H9 (cell line): ENCODE measurements at regions not wholly inside any gene's neighbourhood (a gene's known extent, or its start where the extent isn't known, plus 50 kb on each side); places are given as distances from the start of the nearest gene placed in this dataset.
A peak's percentile ranks its signal among the peaks of the same experiment; 100 is the strongest.

Experiments used
- DNase-seq: peaks from one replicate; pipeline ENCODE4 v3.0.0-alpha.2; 2017
- H2AFZ ChIP-seq: one replicate; pipeline ENCODE4 v1.6.1; 2013; ENCODE audit warnings: mild to moderate bottlenecking, low read length, control low read depth, moderate library complexity
- H2AK5ac ChIP-seq: 2 replicates; pipeline ENCODE4 v1.6.1; 2013; ENCODE audit warnings: low read length, control low read depth, mixed read lengths; ENCODE audit not compliant: insufficient read length
- H2BK120ac ChIP-seq: one replicate; pipeline ENCODE4 v1.6.1; 2013; ENCODE audit warnings: low read depth, mild to moderate bottlenecking, low read length, control low read depth, inconsistent platforms; ENCODE audit not compliant: poor library complexity, severe bottlenecking
- H2BK12ac ChIP-seq: 2 replicates; pipeline ENCODE4 v1.6.1; 2013; ENCODE audit warnings: low read length, control low read depth, mixed read lengths, low read depth; ENCODE audit not compliant: insufficient read length
- H2BK15ac ChIP-seq: 2 replicates; pipeline ENCODE4 v1.6.1; 2013; ENCODE audit warnings: low read depth, low read length, control low read depth
- H2BK20ac ChIP-seq: one replicate; pipeline ENCODE4 v1.6.1; 2013; ENCODE audit warnings: low read depth, mild to moderate bottlenecking, low read length, control low read depth, inconsistent platforms; ENCODE audit not compliant: poor library complexity, severe bottlenecking
- H2BK5ac ChIP-seq: 2 replicates; pipeline ENCODE4 v1.6.1; 2013; ENCODE audit warnings: low read length, control low read depth, mixed read lengths; ENCODE audit not compliant: insufficient read length
- H3K14ac ChIP-seq: 2 replicates; pipeline ENCODE4 v1.6.1; 2013; ENCODE audit warnings: low read length, control low read depth; ENCODE audit not compliant: insufficient read depth
- H3K18ac ChIP-seq: 2 replicates; pipeline ENCODE4 v1.6.1; 2013; ENCODE audit warnings: low read depth, mild to moderate bottlenecking, mixed read lengths, low read length, control low read depth; ENCODE audit not compliant: insufficient read length
- H3K23ac ChIP-seq: 2 replicates; pipeline ENCODE4 v1.6.1; 2013; ENCODE audit warnings: low read length, control low read depth, mixed read lengths, low read depth; ENCODE audit not compliant: insufficient read length
- H3K23me2 ChIP-seq: 2 replicates; pipeline ENCODE4 v1.6.1; 2013; ENCODE audit warnings: low read depth, mild to moderate bottlenecking, mixed read lengths, low read length, control low read depth; ENCODE audit not compliant: insufficient read length, poor library complexity, severe bottlenecking
- H3K27ac ChIP-seq: 2 replicates; pipeline ENCODE4 v1.5.1; 2013; ENCODE audit warnings: low read length, control low read depth, mixed read lengths, low read depth; ENCODE audit not compliant: insufficient read length
- H3K27me3 ChIP-seq: 2 replicates; pipeline ENCODE4 v1.6.1; 2013; ENCODE audit warnings: low read length, control low read depth, inconsistent platforms; ENCODE audit not compliant: insufficient read depth
- H3K4ac ChIP-seq: 2 replicates; pipeline ENCODE4 v1.6.1; 2013; ENCODE audit warnings: low read depth, mild to moderate bottlenecking, control low read depth, inconsistent platforms, low read length, moderate library complexity
- H3K4me1 ChIP-seq: 2 replicates; pipeline ENCODE4 v1.6.1; 2013; ENCODE audit warnings: low read length, control low read depth, inconsistent platforms; ENCODE audit not compliant: insufficient read depth
- H3K4me2 ChIP-seq: 2 replicates; pipeline ENCODE4 v1.6.1; 2013; ENCODE audit warnings: low read length, control low read depth, mixed read lengths; ENCODE audit not compliant: insufficient read length, insufficient read depth
- H3K56ac ChIP-seq: 2 replicates; pipeline ENCODE4 v1.6.1; 2013; ENCODE audit warnings: low read depth, mild to moderate bottlenecking, mixed read lengths, low read length, control low read depth; ENCODE audit not compliant: insufficient read length
- H3K79me1 ChIP-seq: 2 replicates; pipeline ENCODE4 v1.6.1; 2013; ENCODE audit warnings: low read depth, mild to moderate bottlenecking, moderate library complexity, low read length, control low read depth, inconsistent platforms; ENCODE audit not compliant: insufficient read depth, poor library complexity, severe bottlenecking
- H3K79me2 ChIP-seq: 2 replicates; pipeline ENCODE4 v1.6.1; 2013; ENCODE audit warnings: low read length, control low read depth, inconsistent platforms; ENCODE audit not compliant: insufficient read depth
- H3K9ac ChIP-seq: 2 replicates; pipeline ENCODE4 v1.6.1; 2013; ENCODE audit warnings: low read length, control low read depth, mixed read lengths; ENCODE audit not compliant: insufficient read length; ENCODE audit errors: extremely low read depth
- H3K9me3 ChIP-seq: one replicate; pipeline ENCODE4 v1.6.1; 2013; ENCODE audit warnings: low read depth, low read length, inconsistent platforms; ENCODE audit not compliant: control insufficient read depth
- H3T11ph ChIP-seq: one replicate; pipeline ENCODE4 v1.6.1; 2013; ENCODE audit warnings: mild to moderate bottlenecking, low read length, control low read depth, inconsistent platforms
- H4K20me1 ChIP-seq: one replicate; pipeline ENCODE4 v1.6.1; 2013; ENCODE audit not compliant: control insufficient read depth, insufficient read length, insufficient read depth
- H4K5ac ChIP-seq: 2 replicates; pipeline ENCODE4 v1.6.1; 2013; ENCODE audit warnings: low read depth, mild to moderate bottlenecking, mixed read lengths, low read length, control low read depth; ENCODE audit not compliant: insufficient read length
- H4K8ac ChIP-seq: replicated peaks from 2 replicates; pipeline ENCODE4 v1.6.1; 2013; ENCODE audit warnings: low read length, control low read depth, mixed read lengths, low read depth; ENCODE audit not compliant: insufficient read length
- H4K91ac ChIP-seq: 2 replicates; pipeline ENCODE4 v1.6.1; 2013; ENCODE audit warnings: low read depth, mild to moderate bottlenecking, moderate library complexity, mixed read lengths, low read length, control low read depth; ENCODE audit not compliant: insufficient read length
- H3K27ac Mint-ChIP-seq, 3 experiments: 2 replicates in 2 of 3; 3 replicates in 1 of 3; pipeline ENCODE4 v1.8.0; 2020 to 2021; ENCODE audit warnings: mixed read lengths in 3 of 3, mild to moderate bottlenecking in 1 of 3, moderate library complexity in 1 of 3
- H3K27me3 Mint-ChIP-seq: 2 replicates; pipeline ENCODE4 v1.8.0; 2021; ENCODE audit warnings: low read depth, mild to moderate bottlenecking, moderate library complexity, mixed read lengths
- H3K36me3 Mint-ChIP-seq, 3 experiments: 2 replicates in 2 of 3; 3 replicates in 1 of 3; pipeline ENCODE4 v1.8.0; 2020 to 2021; ENCODE audit warnings: low read depth in 3 of 3, mixed read lengths in 3 of 3; ENCODE audit not compliant: insufficient read depth in 1 of 3
- H3K4me1 Mint-ChIP-seq, 2 experiments: 2 replicates each; pipeline ENCODE4 v1.8.0; 2020; ENCODE audit warnings: mixed read lengths in 2 of 2
- H3K4me3 Mint-ChIP-seq, 2 experiments: 2 replicates in 1 of 2; 3 replicates in 1 of 2; pipeline ENCODE4 v1.8.0; 2020 to 2021; ENCODE audit warnings: mild to moderate bottlenecking in 2 of 2, mixed read lengths in 2 of 2, moderate library complexity in 1 of 2
- H3K9me3 Mint-ChIP-seq, 2 experiments: 2 replicates in 1 of 2; 3 replicates in 1 of 2; pipeline ENCODE4 v1.8.0; 2020; ENCODE audit warnings: mild to moderate bottlenecking in 2 of 2, mixed read lengths in 2 of 2, moderate library complexity in 1 of 2
- CTCF ChIP-seq: fragments of 200-600 bp; sonication (generic); conservative IDR thresholded peaks from 3 replicates; pipeline ENCODE4 v1.8.0; 2021; ENCODE audit warnings: antibody characterized with exemption, mild to moderate bottlenecking
- WGBS: extraction: QIAGEN DNeasy Blood & Tissue Kit; methylation state at CpG from one replicate; pipeline ENCODE4 v1.1.7; 2013; ENCODE audit warnings: missing lambda C conversion rate, low lambda C conversion rate, mixed read lengths; ENCODE audit not compliant: insufficient read length; ENCODE audit errors: extremely low coverage; 5-methylcytosine and 5-hydroxymethylcytosine counted together

- no peak overlapping the region for H2AK5ac ChIP-seq
- Mint-ChIP-seq H3K27me3 (peaks cover 28% of the 10 kb centered on the region), H3K27ac (no peak overlapping the region), H3K9me3 (peaks cover 8 to 10% of the 10 kb centered on the region in 2 experiments; a peak in 4 of 5 replicates), H3K36me3 (peaks cover 6 to 11% (median 7%) of the 10 kb centered on the region in 3 experiments; a peak in 6 of 7 replicates), H3K4me3 (no peak overlapping the region), H3K4me1 (peaks cover 14 to 23% of the 10 kb centered on the region in 2 experiments)
- no peak overlapping the region for H3K23ac ChIP-seq
- H3K18ac ChIP-seq: no peak overlapping the region
- H3K9me3 ChIP-seq: no peaks in the 10 kb centered on the region
- TF ChIP-seq CTCF: peak; percentile 49
- no peaks in the 10 kb centered on the region for H3K4me1 ChIP-seq
- H3K14ac ChIP-seq: no peak overlapping the region
- no peaks in the 10 kb centered on the region for H4K20me1 ChIP-seq
- H2BK120ac ChIP-seq: no peak overlapping the region
- no peak overlapping the region for H2BK12ac ChIP-seq
- H3K56ac ChIP-seq: no peak overlapping the region
- no peak overlapping the region for H3K4ac ChIP-seq
- no peaks in the 10 kb centered on the region for H3K23me2 ChIP-seq
- H2AFZ ChIP-seq: no peak overlapping the region
- no peak overlapping the region for H2BK5ac ChIP-seq
- no peak overlapping the region for H3K27ac ChIP-seq
- no peak overlapping the region for H3K9ac ChIP-seq
- no peak overlapping the region for H3K4me2 ChIP-seq
- no peak overlapping the region for H3T11ph ChIP-seq
- no peak overlapping the region for H4K91ac ChIP-seq
- H3K79me2 ChIP-seq: no peaks in the 10 kb centered on the region
- no peak overlapping the region for H2BK15ac ChIP-seq
- H4K8ac ChIP-seq: no peak overlapping the region
- H3K27me3 ChIP-seq: no peaks in the 10 kb centered on the region
- no peak overlapping the region for H2BK20ac ChIP-seq
- DNase-seq: peak; percentile 73
- H4K5ac ChIP-seq: no peak overlapping the region
- WGBS: no CpG with 5 or more reads among the region's 26 CpGs
- no peaks in the 10 kb centered on the region for H3K79me1 ChIP-seq
Measured at GRCh38 chr16:87057211-87057881, 259.8 kb downstream of the C16orf95 start.
